D721Med (cell line): ENCODE measurements at regions not wholly inside any gene's neighbourhood (a gene's known extent, or its start where the extent isn't known, plus 50 kb on each side); places are given as distances from the start of the nearest gene placed in this dataset.

Experiments used
- DNase-seq: peaks from one replicate; pipeline ENCODE4 v3.0.0; 2011; ENCODE audit warnings: low spot score; ENCODE audit not compliant: insufficient read length
- FAIRE-seq: peaks from 2 replicates; lab custom pipeline; 2011; peaks lifted over from hg19 to GRCh38; lab: Jason Lieb, UNC
- TF ChIP-seq, protein P1 (sequence below): IDR thresholded peaks from 2 replicates; pipeline ENCODE4 v1.5.1; 2012; ENCODE audit warnings: mild to moderate bottlenecking, control low read depth; ENCODE audit not compliant: insufficient read depth; ENCODE audit errors: missing control alignments

DNA sequence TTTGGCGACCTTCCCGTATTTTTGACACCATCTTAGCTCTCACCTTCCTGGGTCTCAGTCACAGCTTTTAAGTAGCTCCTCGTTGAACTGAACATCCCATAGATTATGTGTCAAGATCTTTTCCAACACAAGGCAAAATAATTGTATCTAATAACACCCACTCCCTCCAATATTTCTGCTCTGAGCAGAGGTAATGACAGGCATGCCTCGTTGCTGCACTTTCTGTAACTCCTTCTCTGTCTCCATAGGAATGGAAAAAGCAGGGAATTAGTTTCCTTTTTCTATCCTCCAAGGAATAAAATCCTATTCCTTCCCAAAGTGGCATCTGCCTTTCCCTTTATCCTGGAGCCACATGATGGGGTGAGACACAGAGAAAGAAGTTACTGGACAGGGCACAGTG is 174.0 kb upstream of the CDH20 start:
- DNase-seq: no peak
- TF ChIP-seq, protein P1, sequence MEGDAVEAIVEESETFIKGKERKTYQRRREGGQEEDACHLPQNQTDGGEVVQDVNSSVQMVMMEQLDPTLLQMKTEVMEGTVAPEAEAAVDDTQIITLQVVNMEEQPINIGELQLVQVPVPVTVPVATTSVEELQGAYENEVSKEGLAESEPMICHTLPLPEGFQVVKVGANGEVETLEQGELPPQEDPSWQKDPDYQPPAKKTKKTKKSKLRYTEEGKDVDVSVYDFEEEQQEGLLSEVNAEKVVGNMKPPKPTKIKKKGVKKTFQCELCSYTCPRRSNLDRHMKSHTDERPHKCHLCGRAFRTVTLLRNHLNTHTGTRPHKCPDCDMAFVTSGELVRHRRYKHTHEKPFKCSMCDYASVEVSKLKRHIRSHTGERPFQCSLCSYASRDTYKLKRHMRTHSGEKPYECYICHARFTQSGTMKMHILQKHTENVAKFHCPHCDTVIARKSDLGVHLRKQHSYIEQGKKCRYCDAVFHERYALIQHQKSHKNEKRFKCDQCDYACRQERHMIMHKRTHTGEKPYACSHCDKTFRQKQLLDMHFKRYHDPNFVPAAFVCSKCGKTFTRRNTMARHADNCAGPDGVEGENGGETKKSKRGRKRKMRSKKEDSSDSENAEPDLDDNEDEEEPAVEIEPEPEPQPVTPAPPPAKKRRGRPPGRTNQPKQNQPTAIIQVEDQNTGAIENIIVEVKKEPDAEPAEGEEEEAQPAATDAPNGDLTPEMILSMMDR: no peak
- peak; percentile 97 for FAIRE-seq

GRCh38 chr18:61164321-61164720 is 168.9 kb upstream of the CDH20 start:
- FAIRE-seq: no peak
- TF ChIP-seq, protein P1: no peak
- no peak for DNase-seq

GRCh38 chr18:61167902-61168301 is 165.3 kb upstream of the CDH20 start:
- DNase-seq (no peak), FAIRE-seq (no peak)
- TF ChIP-seq, protein P1: no peak

GRCh38 chr18:61169386-61169785 is 163.8 kb upstream of the CDH20 start:
- FAIRE-seq (no peak), DNase-seq (no peak)
- TF ChIP-seq, protein P1: no peak

DNA sequence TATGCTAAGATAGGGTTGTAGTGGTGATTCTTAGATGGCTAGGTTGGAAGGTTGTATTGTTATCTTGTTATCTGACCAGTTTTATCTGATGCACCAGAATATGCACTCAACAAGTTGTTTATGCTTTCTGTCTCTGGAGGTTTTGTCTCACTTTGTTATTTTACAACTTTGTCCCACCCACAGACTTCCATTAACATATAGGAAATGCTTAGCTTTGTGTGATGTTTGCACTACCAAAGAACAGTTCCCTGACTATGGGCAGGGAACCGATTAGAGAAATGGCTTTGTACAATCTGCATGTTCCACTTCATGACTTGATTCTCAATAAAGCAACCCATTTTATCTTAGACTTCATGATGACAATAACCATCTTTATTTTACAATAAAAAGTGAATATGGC is 160.6 kb upstream of the CDH20 start:
- TF ChIP-seq, protein P1: no peak
- no peak for DNase-seq
- FAIRE-seq: no peak

- TF ChIP-seq, protein P1: no peak
- FAIRE-seq: no peak
- DNase-seq: no peak
Measured at GRCh38 chr18:61173554-61173953, 159.7 kb upstream of the CDH20 start.

DNA sequence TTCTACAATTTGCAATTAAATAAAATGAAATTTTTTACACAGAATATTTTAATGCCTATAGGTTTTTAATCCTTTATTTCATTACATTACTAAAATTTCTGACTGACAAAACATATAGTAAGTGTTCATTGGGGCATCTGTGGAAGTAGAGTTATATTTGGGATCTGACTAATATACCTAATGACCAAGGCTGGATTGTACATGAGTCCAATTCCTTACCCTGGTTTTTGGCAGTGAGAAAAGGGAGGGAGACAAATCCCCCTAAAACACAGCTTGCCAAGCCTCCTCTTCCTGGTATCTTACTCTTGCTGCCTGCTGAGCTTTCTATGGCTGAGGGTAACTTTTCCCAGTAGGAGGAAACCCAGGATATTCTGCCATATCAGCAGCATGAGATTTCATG is 149.4 kb upstream of the CDH20 start:
- FAIRE-seq: no peak
- TF ChIP-seq, protein P1: no peak

More for the DNA sequence above, 149.4 kb upstream of the CDH20 start:
- DNase-seq: no peak
